Inferior parietal cortex (tissue), 1 donor: ENCODE measurements at regions not wholly inside any gene's neighbourhood (a gene's known extent, or its start where the extent isn't known, plus 50 kb on each side); places are given as distances from the start of the nearest gene placed in this dataset.

Source experiments
- DNase-seq: peaks from one replicate; pipeline ENCODE4 v3.0.0-alpha.2; 2016; ENCODE audit errors: extremely low spot score

DNA sequence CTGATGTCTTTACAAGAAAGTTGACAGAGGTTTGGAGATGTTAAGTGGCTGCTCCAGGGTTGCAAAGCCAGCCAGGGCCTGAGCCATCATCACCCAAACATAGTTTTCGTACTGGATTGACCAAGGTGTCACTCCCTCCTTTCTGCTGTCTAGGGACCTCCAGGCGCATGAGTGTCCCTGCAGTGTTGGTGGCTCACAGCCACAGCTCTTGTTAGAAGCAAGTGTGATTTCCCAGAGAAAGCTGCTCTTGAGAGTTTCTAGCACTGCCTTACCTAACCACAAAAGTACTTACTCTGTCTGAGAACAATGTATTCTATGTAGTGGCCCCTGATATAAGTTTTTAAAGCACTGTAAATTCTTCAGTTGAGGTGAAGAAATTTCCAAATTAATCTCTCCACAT, 144.1 kb downstream of the SOX2 start:
- no peak for DNase-seq

DNA sequence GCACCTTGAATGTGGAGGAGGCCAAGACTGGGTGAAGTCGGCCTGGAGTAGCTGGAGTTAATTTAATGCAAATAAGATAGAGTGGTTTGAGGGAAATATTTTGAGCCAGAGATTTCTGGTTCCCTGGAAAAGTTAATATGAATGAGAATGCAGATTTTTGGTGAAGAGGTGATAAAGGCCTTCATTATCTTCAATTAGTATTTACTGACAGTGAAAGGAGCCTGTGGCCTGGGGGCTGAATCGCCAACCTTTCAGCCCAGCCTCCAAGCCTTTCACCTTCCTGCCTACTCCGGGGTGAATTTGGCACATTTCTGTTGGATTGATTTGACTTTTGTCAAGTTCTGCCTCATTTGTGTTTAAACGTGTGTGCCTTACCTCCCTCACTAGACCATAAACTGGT, 147.8 kb downstream of the SOX2 start:
- no peak for DNase-seq

DNA sequence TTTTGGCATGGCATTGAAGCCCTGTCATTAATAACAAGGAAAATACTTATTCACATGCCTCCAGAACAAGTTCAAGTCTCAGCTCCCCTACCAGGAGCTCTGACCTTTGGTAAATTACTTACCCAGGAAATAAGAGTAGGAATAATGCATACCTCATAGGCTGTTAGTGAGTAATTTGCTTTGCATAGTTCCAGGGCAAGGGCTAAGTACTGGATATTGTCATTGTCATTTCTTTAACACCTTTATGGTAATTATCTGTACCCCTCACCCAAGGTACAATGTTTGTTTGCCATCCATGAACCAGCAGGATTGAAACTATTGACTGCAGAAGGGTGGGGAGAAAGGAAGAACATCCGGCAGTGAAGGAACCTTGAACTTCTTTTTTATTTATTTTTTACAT, 148.5 kb downstream of the SOX2 start:
- no peak for DNase-seq

DNA sequence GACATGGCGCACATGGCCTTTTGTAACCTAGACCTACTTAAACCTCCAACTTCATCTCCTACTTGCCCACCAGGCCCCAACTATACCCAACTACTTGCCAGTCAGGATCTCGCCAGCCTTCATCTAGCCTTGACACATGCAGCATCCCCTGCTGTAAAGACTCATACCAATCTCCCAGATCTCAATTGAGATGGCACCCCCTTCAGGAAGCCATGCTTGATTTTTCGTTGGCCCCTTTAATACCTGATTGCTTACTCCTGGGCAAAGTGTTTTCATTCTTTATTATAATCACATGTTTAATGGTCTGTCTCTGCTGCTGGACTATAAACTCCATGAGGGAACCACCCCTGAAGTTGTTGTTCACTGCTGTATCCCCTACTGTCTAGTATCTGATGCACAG, 150.8 kb downstream of the SOX2 start:
- no peak for DNase-seq

DNA sequence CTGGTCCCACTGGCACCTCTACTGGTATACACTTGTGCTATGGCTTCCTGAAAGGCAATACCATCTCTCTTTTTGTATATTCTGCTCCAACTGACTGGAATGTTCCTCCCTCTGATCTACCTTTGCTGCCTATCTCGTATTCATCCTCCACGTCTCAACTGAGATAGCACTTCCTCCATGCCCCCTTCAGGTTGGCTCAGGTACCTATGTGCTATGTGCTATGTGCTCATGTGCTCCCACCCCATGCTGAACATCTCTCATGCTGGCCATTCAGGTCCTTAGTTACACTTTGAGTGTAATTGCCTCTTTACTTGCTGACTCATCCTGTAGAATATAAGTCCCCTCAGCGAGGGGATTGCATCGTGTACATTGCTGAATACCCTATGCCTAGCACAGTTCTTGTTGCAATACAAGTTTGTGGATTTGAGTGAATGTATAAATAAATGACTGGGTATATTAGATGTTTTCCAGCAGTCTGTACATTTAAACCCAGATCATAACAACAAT, 156.9 kb downstream of the SOX2 start:
- no peak for DNase-seq

DNA sequence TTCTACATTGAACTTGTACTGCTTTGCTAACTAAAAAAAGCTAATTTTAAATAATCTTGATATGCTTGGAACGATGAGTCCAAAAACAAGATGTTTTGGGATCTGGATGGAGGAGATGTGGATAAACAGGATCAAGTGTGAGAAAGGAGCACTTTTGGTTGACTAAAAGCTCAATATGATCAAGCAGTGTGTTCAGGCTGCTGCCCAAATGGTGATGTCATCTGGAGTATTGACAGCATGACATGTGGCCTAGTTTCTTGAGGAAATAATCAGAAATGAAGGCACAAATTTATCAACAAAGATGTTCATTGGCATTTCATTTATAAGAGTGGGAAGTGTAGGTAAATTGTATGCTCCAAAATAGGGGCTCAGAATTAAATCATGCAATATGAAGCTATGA, 161.2 kb downstream of the SOX2 start:
- no peak for DNase-seq

DNA sequence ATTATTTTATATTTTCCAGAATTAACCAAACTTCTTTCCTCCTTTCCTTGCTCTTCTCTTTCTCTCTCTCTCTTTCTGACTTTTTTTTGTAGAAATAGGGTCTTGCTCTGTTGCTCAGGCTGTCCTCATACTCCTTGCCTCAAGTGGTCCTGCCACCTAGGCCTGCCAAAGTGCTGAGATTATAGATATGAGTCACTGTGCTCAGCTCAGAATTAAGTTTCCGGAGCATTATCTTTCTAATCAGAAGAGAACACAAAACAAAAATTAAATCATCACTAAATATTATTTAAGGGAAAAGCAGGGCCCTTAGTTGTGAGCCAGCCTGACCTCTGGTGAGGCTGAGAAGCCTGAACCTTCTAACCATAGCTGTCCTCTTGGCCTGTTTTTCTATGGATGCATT, 168.2 kb downstream of the SOX2 start:
- no peak for DNase-seq

DNA sequence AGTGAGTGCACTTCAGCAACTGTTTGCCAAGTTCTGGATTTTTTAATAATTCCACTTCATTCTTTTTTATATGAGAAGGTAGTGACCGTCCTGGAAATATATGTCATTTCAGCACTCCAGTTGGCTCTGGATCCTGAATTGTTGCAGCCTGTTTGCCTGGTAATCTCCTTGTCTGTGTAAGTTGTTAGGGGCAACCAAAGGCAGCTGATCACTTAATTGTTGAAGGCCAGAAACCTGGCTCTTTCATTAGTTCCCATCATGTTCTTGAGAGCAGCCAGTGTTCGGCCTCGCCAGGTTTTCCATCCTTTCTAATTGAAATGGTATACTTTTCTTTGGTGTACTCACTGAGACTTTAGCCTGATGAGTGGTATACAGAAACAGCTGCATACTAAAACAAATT, 168.6 kb downstream of the SOX2 start:
- DNase-seq, result no peak

DNA sequence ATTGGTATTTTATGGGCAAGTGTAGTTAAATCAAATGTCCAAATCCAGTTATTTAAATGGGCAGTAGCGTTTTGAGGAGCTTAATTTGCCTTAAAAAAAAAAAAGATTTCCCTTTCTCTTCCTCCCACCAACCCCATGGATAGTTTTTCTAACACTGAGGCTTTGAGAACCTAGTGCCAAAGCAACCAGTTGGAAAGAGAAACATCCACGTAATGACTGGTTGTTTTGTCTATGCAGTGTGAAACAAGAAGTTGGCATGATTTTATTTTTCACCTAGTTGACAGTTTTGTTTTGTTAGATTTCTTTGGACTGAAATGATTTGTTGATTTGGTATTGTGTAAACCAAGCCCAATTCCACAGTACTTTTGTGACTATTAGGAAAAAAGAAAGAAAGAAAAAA, 170.0 kb downstream of the SOX2 start:
- DNase-seq, result no peak

DNA sequence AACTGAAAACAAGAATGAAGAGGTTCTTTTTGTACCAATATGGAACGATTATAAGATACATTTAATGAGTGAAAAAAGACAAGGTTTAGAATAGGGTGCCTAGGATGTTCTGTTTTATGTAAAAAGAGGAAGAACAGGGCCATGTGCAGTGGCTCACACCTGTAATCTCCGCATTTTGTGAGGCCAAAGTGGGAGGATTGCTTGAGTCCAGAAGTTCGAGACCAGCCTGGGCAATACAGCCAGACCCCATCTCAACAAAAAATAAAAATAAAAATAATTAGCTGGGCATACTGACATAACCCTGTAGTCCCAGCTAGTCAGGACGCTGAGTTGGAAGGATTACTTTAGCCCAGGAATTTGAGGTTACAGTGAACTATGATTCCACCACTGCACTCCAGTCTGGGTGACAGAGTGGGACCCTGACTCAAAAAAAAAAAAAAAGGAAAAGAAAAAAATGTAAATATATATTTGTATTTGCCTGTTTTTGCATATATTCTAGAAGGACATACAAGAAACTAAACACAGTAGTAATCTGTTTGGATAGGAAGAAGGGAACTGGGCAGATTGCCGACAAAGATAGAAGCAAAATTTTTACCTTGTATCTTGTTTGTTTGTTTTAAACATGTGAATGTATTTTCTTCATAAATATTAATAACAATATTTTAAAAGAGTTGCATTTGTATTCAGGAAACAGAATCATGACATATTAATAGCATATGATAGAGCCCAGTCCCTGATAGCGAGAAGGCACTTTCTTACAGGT, 174.3 kb downstream of the SOX2 start:
- no peak for DNase-seq

DNA sequence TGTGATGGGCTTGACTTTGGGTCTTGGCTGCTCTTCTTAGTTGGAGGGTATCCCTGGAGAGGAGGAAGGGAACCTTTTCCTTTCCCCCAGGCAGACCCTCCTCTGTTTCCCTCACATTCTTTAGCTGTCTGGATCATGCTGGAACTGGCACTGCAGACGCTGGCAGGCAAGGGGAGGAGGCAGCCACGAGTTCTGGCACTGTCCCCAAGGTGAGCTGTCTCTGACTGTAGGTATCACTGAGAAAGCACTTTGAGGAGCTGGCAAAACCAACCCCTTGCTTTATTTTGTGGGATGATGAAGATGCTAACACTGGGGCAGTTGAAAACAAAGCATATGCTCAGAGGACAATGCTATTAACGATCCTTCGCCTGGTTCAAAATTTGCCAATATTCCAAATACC, 175.0 kb downstream of the SOX2 start:
- no peak for DNase-seq

DNA sequence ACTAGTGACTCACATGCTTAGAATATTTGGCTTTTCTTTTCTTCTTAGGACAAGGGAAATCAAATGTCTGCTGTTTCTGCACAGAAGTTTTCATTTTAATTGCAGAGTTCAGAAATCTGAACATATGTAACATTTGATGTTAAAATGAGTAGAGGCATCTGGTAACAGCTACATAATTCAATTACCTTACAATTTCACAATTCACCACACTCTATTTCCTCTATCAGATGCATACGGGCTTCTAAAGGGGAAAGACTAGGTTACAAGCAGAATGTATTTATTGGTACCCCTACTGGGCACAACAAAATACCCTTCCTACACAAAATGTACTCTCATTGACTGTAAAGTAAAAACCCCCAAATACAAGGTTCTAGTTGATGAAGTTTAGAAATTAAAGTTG, 176.0 kb downstream of the SOX2 start:
- no peak for DNase-seq

DNA sequence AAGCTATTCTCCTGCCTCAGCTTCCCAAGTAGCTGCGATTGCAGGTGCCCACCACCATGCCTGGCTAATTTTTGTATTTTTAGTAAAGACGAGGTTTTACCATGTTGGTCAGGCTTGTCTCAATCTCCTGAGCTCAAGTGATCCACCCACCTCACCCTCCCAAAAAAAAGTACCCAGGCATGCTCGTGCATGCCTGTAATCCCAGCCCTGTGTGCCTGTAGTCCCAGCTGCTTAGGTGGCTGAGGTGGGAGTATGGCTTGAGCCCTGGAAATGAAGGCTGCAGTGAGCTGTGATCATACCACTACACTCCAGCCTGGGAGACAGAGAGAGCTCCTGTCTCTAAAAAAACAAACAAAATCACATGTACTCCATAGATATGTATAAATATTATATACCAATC, 176.5 kb downstream of the SOX2 start:
- DNase-seq, result no peak

DNA sequence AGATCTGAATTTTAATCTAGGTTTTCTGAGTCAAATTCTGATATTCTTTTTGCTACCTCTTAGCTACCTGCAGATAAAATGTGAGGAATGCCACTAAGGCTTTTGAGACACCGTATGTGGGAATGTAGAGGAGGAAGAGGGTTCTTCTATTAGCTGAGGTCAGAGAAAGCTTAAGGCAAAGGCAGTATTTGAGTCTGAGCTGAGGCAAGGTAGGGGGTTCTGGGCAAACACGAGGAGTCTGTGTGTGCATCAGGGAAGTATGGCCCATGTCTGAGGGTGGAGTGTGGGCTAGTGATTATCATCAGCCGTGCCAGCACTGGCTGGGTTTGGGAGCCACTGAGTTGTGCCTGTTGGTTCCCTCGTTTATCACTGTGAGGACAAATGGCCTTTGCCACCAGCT, 181.1 kb downstream of the SOX2 start:
- DNase-seq, result no peak

DNA sequence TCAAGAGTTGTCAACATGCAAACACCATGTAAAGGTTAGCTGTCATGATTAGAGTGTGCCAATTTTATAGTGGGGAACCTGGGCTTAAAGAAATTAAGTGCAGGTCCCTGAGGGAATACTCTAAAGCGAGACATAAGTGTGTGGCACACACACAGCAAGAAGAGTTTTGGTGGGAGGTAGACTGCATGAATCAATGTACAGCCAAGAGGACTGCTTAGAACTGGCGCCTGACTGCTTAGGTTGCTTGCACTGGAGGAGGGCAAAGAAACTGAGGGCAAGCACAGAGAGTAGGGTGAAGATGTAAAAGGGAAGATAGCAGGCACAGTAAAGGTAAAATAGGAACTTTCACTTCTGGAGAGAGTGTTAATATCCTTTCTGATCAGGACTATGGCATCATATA, 184.9 kb downstream of the SOX2 start:
- no peak for DNase-seq

DNA sequence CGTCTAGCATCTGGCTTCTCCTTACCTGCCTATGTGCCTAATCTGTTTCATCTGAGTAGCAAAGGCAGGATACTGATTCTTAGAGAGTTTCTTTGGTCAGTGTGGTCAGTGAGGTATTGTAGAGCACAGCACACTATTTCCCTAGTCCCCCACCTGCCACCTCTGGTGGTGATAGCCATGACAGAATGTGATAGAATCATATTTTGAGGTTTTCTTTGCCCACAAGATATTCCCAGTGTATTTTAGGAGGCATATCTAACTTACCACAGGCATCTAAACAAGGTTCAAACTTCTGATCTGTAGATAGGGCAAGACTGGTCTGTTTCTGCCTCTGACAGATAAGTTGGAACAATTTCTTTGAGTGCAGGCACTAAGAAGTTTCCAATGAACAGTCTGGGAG, 188.0 kb downstream of the SOX2 start:
- no peak for DNase-seq

DNA sequence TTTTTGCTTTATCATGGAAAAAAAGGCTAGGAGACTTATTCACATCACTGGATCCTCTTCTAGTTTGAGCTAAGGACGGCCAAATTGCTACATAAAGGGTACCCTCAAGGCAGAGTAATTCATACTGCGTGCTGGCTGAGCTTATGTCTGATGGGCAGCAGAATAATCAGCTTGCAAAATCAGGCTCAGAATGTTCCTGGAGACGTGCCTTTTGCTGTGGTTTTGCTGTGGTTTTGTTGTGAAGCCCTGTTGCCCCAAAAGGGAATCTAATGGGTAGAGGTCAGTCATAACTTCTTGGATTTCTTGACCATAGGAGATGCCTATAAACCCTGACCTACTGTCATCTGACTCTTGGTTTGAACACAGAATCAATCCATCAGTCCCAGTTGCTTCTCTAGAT, 189.9 kb downstream of the SOX2 start:
- no peak for DNase-seq

DNA sequence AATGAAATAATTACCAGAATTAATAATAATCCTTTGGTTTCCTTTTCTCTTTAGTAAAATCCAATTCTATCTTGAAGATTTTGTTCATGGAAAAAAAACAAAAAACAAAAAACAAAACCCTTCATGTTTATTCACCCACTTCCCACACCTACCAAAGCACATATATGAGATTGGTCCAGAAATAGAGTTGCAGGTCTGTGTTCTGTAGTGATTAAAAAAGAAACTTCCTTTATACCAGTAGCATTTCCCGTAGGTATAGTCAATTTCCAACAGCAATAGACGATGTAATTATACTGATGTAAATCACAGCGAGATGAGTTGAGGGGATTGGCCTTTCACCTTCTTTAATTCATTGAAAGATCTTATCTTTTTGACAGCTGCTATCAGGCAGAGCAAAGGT, 194.6 kb downstream of the SOX2 start:
- DNase-seq, result no peak

DNA sequence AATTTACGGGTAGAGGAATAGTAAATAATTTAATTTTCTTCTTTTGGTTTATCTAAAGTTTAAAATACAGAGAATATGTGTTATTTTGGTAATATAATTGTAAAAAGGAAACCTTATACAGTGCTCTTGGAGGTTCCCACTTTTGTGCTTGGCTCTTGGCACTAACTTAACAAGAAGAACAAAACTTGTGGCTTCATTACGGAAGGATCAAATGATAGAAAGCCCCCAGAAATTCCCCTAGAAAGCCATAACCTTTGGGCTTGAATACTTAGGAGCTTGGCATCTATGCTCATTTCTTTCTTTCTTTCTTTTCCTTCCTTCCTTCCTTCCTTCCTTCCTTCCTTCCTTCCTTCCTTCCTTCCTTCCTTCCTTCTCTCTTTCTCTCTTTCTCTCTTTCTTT, 197.5 kb downstream of the SOX2 start:
- DNase-seq, result no peak

DNA sequence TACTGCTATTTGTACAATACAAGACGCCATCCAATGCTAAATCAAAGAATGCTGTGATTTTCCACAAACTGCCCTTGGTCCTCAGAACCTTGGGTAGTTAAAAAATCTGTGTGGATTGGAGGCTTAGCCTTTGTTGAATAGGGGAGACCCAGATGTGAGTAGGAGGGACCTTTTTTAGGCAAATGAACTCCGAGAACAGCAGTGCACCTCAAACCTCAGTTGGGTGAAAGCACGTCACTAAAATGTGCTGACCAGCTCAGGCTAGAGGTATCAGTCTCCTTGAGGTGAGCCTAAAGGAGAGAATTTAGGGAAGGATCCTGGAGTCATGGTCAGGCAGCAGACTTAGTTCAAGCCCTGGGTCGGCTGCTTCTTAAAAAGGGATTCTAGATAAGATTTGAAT, 200.7 kb downstream of the SOX2 start:
- DNase-seq, result no peak

DNA sequence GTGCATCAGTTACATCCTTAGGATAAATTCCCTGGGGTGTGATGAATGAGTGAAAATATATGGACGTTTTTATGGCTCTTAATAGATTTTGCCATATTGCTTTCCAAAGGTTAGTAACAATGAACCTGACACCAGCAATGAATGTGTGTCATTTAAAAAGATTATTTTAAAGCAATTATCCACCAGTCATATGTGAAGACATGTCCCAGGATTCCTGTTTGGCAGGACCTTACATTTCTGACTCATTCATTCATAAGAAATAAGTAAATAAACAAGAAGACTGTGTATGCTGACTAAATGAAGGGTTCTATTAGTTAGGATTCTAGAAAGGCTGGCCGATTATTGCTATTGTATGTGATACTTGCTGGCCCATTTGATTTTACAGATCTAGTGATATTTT, 201.5 kb downstream of the SOX2 start:
- no peak for DNase-seq

DNA sequence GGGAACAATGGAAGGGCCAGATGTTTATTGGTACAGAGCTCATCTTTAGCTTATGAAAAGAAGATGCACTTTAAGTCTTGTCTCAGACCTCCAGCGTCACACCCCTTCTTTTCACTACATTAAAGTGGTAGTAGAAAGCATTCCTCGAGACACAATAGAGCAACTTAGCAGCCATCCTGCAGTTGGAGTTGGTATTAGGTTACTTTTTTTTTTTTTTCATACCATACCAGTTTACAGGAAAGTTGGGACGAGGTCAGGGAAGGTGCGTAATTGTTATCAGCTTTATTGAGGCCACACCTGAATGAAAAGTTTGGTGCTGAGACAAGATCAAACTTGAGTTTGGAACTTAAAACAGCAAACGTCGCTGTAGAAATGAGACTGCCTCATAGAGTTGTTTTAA, 203.8 kb downstream of the SOX2 start:
- no peak for DNase-seq

DNA sequence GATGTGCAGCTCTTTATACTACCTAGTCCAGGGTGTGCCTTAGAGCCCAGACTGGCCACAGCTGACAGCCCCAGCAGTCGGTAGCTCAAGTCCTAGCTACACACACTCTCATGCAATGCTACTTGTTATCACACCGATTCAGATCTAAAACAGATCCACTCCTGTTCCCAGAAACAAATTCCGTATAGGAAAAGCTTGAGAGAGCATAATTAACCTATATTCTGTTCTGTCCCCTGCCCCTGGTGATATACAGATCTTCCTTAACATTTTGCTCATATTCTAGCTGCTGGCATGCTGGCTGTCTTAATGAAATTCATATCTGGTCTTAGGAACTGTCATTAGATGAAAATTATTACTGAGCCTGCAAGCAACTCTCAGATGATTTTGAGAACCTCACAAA, 204.3 kb downstream of the SOX2 start:
- no peak for DNase-seq

DNA sequence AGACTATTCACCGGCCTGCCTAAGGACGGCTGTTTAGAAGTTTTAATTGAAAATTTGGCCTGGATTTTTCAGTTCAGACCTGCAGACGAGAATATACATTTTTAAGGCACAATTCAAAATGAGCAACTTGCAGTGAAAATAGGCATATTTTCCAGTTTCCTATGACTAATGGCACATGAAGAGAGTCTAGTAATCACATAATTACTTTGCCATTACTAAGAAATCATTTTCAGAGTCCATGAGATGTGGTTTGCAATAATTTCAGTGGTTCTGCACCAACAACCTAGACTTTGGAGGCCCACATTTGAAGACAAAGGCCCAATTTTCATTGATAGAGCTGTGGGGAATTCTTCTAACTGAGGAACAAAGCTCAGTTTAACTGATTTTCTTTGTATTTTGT, 205.3 kb downstream of the SOX2 start:
- no peak for DNase-seq
